A673 (cell line): ENCODE measurements at regions not wholly inside any gene's neighbourhood (a gene's known extent, or its start where the extent isn't known, plus 50 kb on each side); places are given as distances from the start of the nearest gene placed in this dataset.

Source experiments
- BruUV-seq: library from RNA; stranded (reverse); fragments of 400-500 nt; replicated peaks from 2 replicates; lab custom pipeline; 2021; lab: Mats Ljungman, UMichigan
- CTCF ChIA-PET: fragments of 300-600 bp; sonication (Branson Sonifier 250); formaldehyde crosslinking; loops from one replicate; lab custom pipeline; 2022; ENCODE audit warnings: antibody characterized with exemption; lab: Charles Lee
- POLR2A ChIA-PET: fragments of 300-600 bp; sonication (Branson Sonifier 250); formaldehyde crosslinking; loops from one replicate; lab custom pipeline; 2022; ENCODE audit warnings: antibody characterized with exemption; ENCODE audit not compliant: low non-redundant PET; lab: Charles Lee
- DNase-seq: peaks from one replicate; pipeline ENCODE4 v3.0.0-alpha.2; 2015; ENCODE audit warnings: low spot score
- H3K27ac ChIP-seq: fragments of 200-600 bp; sonication (generic); 2 replicates; pipeline ENCODE4 v1.5.1; 2016; ENCODE audit warnings: mixed run types, low read depth, mild to moderate bottlenecking, mixed read lengths, antibody characterized with exemption, low read length; ENCODE audit not compliant: poor library complexity, severe bottlenecking
- H3K27me3 ChIP-seq: fragments of 200-600 bp; sonication (generic); replicated peaks from 2 replicates; pipeline ENCODE4 v1.6.1; 2017; ENCODE audit warnings: mixed run types, low read depth, mild to moderate bottlenecking, mixed read lengths, antibody characterized with exemption, low read length; ENCODE audit not compliant: insufficient read depth, poor library complexity
- H3K36me3 ChIP-seq: fragments of 200-600 bp; sonication (generic); 2 replicates; pipeline ENCODE4 v1.6.1; 2016; ENCODE audit warnings: mixed run types, mild to moderate bottlenecking, mixed read lengths, antibody characterized with exemption, low read length; ENCODE audit not compliant: insufficient read depth, poor library complexity, severe bottlenecking
- H3K4me1 ChIP-seq: fragments of 200-600 bp; sonication (generic); 2 replicates; pipeline ENCODE4 v1.6.1; 2017; ENCODE audit warnings: mixed run types, mild to moderate bottlenecking, mixed read lengths, antibody characterized with exemption, low read length; ENCODE audit not compliant: insufficient read depth, poor library complexity, severe bottlenecking
- H3K4me3 ChIP-seq: fragments of 200-600 bp; sonication (generic); 2 replicates; pipeline ENCODE4 v1.5.1; 2016; ENCODE audit warnings: low read depth, mixed run types, mild to moderate bottlenecking, mixed read lengths, low read length; ENCODE audit not compliant: poor library complexity, severe bottlenecking
- H3K9me3 ChIP-seq: fragments of 200-600 bp; sonication (generic); 2 replicates; pipeline ENCODE4 v1.6.1; 2016; ENCODE audit warnings: mixed run types, low read depth, mild to moderate bottlenecking, mixed read lengths, antibody characterized with exemption, low read length; ENCODE audit not compliant: poor library complexity, severe bottlenecking
- CTCF ChIP-seq: fragments of 300-800, 200-600 bp; sonication (generic); conservative IDR thresholded peaks from 2 replicates; pipeline ENCODE4 v1.5.1; 2017; ENCODE audit warnings: low read depth, mild to moderate bottlenecking, antibody characterized with exemption, low read length, moderate library complexity, mixed read lengths
- EZH2 ChIP-seq: fragments of 200-600 bp; sonication (generic); IDR thresholded peaks from 2 replicates; pipeline ENCODE4 v1.6.1; 2017; ENCODE audit warnings: borderline replicate concordance, low read depth, mild to moderate bottlenecking, mixed read lengths, antibody characterized with exemption, low read length; ENCODE audit not compliant: poor library complexity, severe bottlenecking
- intact Hi-C: fragments of 100-400 bp; cut with micrococcal nuclease; formaldehyde crosslinking; loops from one replicate; pipeline ENCODE4 v1.10.0; 2022; ENCODE audit not compliant: unreplicated experiment

GRCh38 chr16:65774350-65774749 lies 592.1 kb upstream of the CDH5 start:
- ChIA-PET POLR2A (no interaction called here), CTCF (no interaction called here)
- no peak overlapping the region for H3K4me3 ChIP-seq
- no peak for DNase-seq
- H3K27me3 ChIP-seq = no peaks in the 10 kb centered on the region
- H3K36me3 ChIP-seq = no peaks in the 10 kb centered on the region
- intact Hi-C loops = no loop called here
- peaks cover 13% of the 10 kb centered on the region for H3K9me3 ChIP-seq
- H3K27ac ChIP-seq = no peak overlapping the region
- TF ChIP-seq EZH2 = no peak
- TF ChIP-seq CTCF = no peak
- H3K4me1 ChIP-seq = no peaks in the 10 kb centered on the region
- BruUV-seq = no TSS peak

GRCh38 chr16:65773301-65773874 lies 593.1 kb upstream of the CDH5 start:
- BruUV-seq = no TSS peak
- no peak overlapping the region for H3K27ac ChIP-seq
- no peaks in the 10 kb centered on the region for H3K27me3 ChIP-seq
- no peaks in the 10 kb centered on the region for H3K36me3 ChIP-seq
- DNase-seq = no peak
- TF ChIP-seq CTCF = no peak
- no peak for TF ChIP-seq EZH2
- no peak overlapping the region for H3K4me3 ChIP-seq
- peaks cover 13% of the 10 kb centered on the region for H3K9me3 ChIP-seq
- no peaks in the 10 kb centered on the region for H3K4me1 ChIP-seq
- ChIA-PET POLR2A (no interaction called here), CTCF (no interaction called here)
- intact Hi-C loops = no loop called here

- TF ChIP-seq CTCF (no peak), EZH2 (no peak)
- no peak overlapping the region for H3K27ac ChIP-seq
- no peak overlapping the region for H3K4me3 ChIP-seq
- no peaks in the 10 kb centered on the region for H3K4me1 ChIP-seq
- DNase-seq = no peak
- CTCF ChIA-PET = no interaction called here
- H3K27me3 ChIP-seq = no peaks in the 10 kb centered on the region
- BruUV-seq = no TSS peak
- intact Hi-C loops = no loop called here
- H3K36me3 ChIP-seq = no peaks in the 10 kb centered on the region
- H3K9me3 ChIP-seq = peaks cover 13% of the 10 kb centered on the region
- POLR2A ChIA-PET = no interaction called here
These were observed 594.3 kb upstream of the CDH5 start for GRCh38 chr16:65772134-65772732.
